WTC11 (cell line): ENCODE measurements at regions not wholly inside any gene's neighbourhood (a gene's known extent, or its start where the extent isn't known, plus 50 kb on each side); places are given as distances from the start of the nearest gene placed in this dataset.

Source experiments
- ATAC-seq: fragments of 200-7000 bp; cut with Tn5 transposase; 2 replicates; pipeline ENCODE4 v1.10.0; 2021; ENCODE audit warnings: mild to moderate bottlenecking, moderate library complexity
- CTCF ChIA-PET: fragments of 300-600 bp; sonication (Branson Sonifier 250); formaldehyde crosslinking; loops from one replicate; lab custom pipeline; 2021; ENCODE audit warnings: antibody characterized with exemption; lab: Charles Lee
- POLR2A ChIA-PET: fragments of 350-600 bp; sonication (Branson Sonifier 250); formaldehyde crosslinking; loops from one replicate; lab custom pipeline; 2021; ENCODE audit warnings: antibody characterized with exemption; lab: Charles Lee
- DNase-seq: peaks from one replicate; pipeline ENCODE4 v3.0.0; 2021; ENCODE audit warnings: low spot score
- H3K27ac Mint-ChIP-seq: 2 replicates; pipeline ENCODE4 v1.8.0; 2021; ENCODE audit warnings: mixed read lengths
- H3K27me3 Mint-ChIP-seq: 2 replicates; pipeline ENCODE4 v1.8.0; 2021; ENCODE audit warnings: low read depth, mild to moderate bottlenecking, moderate library complexity, mixed read lengths
- H3K36me3 Mint-ChIP-seq: 2 replicates; pipeline ENCODE4 v1.8.0; 2021; ENCODE audit warnings: mixed read lengths
- H3K4me1 Mint-ChIP-seq: 2 replicates; pipeline ENCODE4 v1.8.0; 2022; ENCODE audit warnings: mixed read lengths
- H3K4me3 Mint-ChIP-seq: 2 replicates; pipeline ENCODE4 v1.8.0; 2021; ENCODE audit warnings: mild to moderate bottlenecking, moderate library complexity, mixed read lengths
- H3K9me3 Mint-ChIP-seq: 2 replicates; pipeline ENCODE4 v1.8.0; 2021; ENCODE audit warnings: mixed read lengths
- CREB1 ChIP-seq: sonication (generic); formaldehyde crosslinking; IDR thresholded peaks from 2 replicates; pipeline ENCODE4 v1.8.0; 2023; ENCODE audit warnings: mild to moderate bottlenecking, missing genetic modification reagents
- CREM ChIP-seq: sonication (generic); formaldehyde crosslinking; IDR thresholded peaks from 2 replicates; pipeline ENCODE4 v1.8.1; 2022; ENCODE audit warnings: mild to moderate bottlenecking, missing genetic modification reagents, moderate library complexity
- ERG ChIP-seq: fragments of 250-450 bp; sonication (Bioruptor Pico); IDR thresholded peaks from 2 replicates; pipeline ENCODE4 v1.8.0; 2021; ENCODE audit warnings: mild to moderate bottlenecking
- GRHL2 ChIP-seq: fragments of 250-450 bp; sonication (Bioruptor Pico); IDR thresholded peaks from 2 replicates; pipeline ENCODE4 v1.8.0; 2022; ENCODE audit warnings: mild to moderate bottlenecking, moderate library complexity; ENCODE audit not compliant: insufficient replicate concordance, severe bottlenecking
- HMGA2 ChIP-seq: fragments of 250-450 bp; sonication (Bioruptor Pico); IDR thresholded peaks from 2 replicates; pipeline ENCODE4 v1.4.0; 2021; ENCODE audit warnings: mild to moderate bottlenecking, moderate library complexity
- IRF2 ChIP-seq: sonication (generic); formaldehyde crosslinking; IDR thresholded peaks from 2 replicates; pipeline ENCODE4 v1.8.0; 2022; ENCODE audit warnings: low read depth, missing genetic modification reagents, borderline replicate concordance
- KAT7 ChIP-seq: sonication (generic); formaldehyde crosslinking; IDR thresholded peaks from 2 replicates; pipeline ENCODE4 v1.8.1; 2023; ENCODE audit warnings: missing genetic modification reagents, mild to moderate bottlenecking, borderline replicate concordance
- NR2C2 ChIP-seq: sonication (generic); formaldehyde crosslinking; IDR thresholded peaks from 2 replicates; pipeline ENCODE4 v1.8.0; 2022; ENCODE audit warnings: mild to moderate bottlenecking, missing genetic modification reagents
- PRDM15 ChIP-seq: sonication (generic); formaldehyde crosslinking; IDR thresholded peaks from 2 replicates; pipeline ENCODE4 v1.8.0; 2022; ENCODE audit warnings: missing genetic modification reagents
- PRRX2 ChIP-seq: fragments of 250-450 bp; sonication (Bioruptor Pico); IDR thresholded peaks from 2 replicates; pipeline ENCODE4 v1.8.0; 2021; ENCODE audit warnings: mild to moderate bottlenecking
- SMAD3 ChIP-seq: sonication (generic); formaldehyde crosslinking; IDR thresholded peaks from 2 replicates; pipeline ENCODE4 v1.8.0; 2022; ENCODE audit warnings: missing genetic modification reagents, mild to moderate bottlenecking, borderline replicate concordance
- SMAD4 ChIP-seq: sonication (generic); formaldehyde crosslinking; IDR thresholded peaks from 2 replicates; pipeline ENCODE4 v1.8.0; 2022; ENCODE audit warnings: mild to moderate bottlenecking, missing genetic modification reagents
- TEAD1 ChIP-seq: sonication (generic); formaldehyde crosslinking; IDR thresholded peaks from 2 replicates; pipeline ENCODE4 v1.8.0; 2022; ENCODE audit warnings: mild to moderate bottlenecking, missing genetic modification reagents
- USF2 ChIP-seq: sonication (generic); formaldehyde crosslinking; IDR thresholded peaks from 2 replicates; pipeline ENCODE4 v1.8.1; 2023; ENCODE audit warnings: mild to moderate bottlenecking, missing genetic modification reagents, moderate library complexity
- ZNF121 ChIP-seq: sonication (generic); formaldehyde crosslinking; IDR thresholded peaks from 2 replicates; pipeline ENCODE4 v1.8.0; 2023; ENCODE audit warnings: missing genetic modification reagents
- ZNF138 ChIP-seq: sonication (generic); formaldehyde crosslinking; conservative IDR thresholded peaks from 2 replicates; pipeline ENCODE4 v1.8.1; 2022; ENCODE audit warnings: mild to moderate bottlenecking, moderate library complexity, missing genetic modification reagents
- ZNF263 ChIP-seq: sonication (generic); formaldehyde crosslinking; IDR thresholded peaks from 2 replicates; pipeline ENCODE4 v1.8.1; 2022; ENCODE audit warnings: low read depth, mild to moderate bottlenecking, moderate library complexity, missing genetic modification reagents
- ZNF317 ChIP-seq: sonication (generic); formaldehyde crosslinking; IDR thresholded peaks from 2 replicates; pipeline ENCODE4 v1.8.1; 2023; ENCODE audit warnings: low read depth, mild to moderate bottlenecking, moderate library complexity, missing genetic modification reagents, borderline replicate concordance
- ZNF396 ChIP-seq: fragments of 250-450 bp; sonication (Bioruptor Pico); IDR thresholded peaks from 2 replicates; pipeline ENCODE4 v1.8.0; 2021; ENCODE audit warnings: mild to moderate bottlenecking, moderate library complexity, borderline replicate concordance
- ZNF425 ChIP-seq: fragments of 250-450 bp; sonication (Bioruptor Pico); conservative IDR thresholded peaks from 2 replicates; pipeline ENCODE4 v1.9.0; 2021; ENCODE audit warnings: mild to moderate bottlenecking
- TF ChIP-seq, protein P1 (sequence below): sonication (generic); formaldehyde crosslinking; IDR thresholded peaks from 2 replicates; pipeline ENCODE4 v1.8.0; 2023; ENCODE audit warnings: mild to moderate bottlenecking, missing genetic modification reagents
- TF ChIP-seq, protein P2 (sequence below): fragments of 250-450 bp; sonication (Bioruptor Pico); IDR thresholded peaks from 2 replicates; pipeline ENCODE4 v1.9.0; 2021; ENCODE audit warnings: mild to moderate bottlenecking, borderline replicate concordance

GRCh38 chr13:104473936-104474335 lies 1407.7 kb upstream of the SLC10A2 start (continued):
- TF ChIP-seq ZNF425 (no peak), ZNF138 (CRISPR knock-in tag) (no peak), GRHL2 (CRISPR knock-in tag) (no peak)

- no peak for TF ChIP-seq ZNF121
- no peak for TF ChIP-seq ERG
- TF ChIP-seq PRRX2, result no peak
- no peak for TF ChIP-seq HMGA2
- TF ChIP-seq KAT7, result no peak
- no peak for TF ChIP-seq ZNF396 (CRISPR knock-in tag)
- TF ChIP-seq SMAD4, result no peak
- TF ChIP-seq CREM (CRISPR knock-in tag), result no peak
- TF ChIP-seq SMAD3 (CRISPR knock-in tag), result no peak
- no peak for TF ChIP-seq CREB1 (CRISPR knock-in tag)
- TF ChIP-seq NR2C2 (CRISPR knock-in tag), result no peak
- no peak for TF ChIP-seq TEAD1 (CRISPR knock-in tag)
- TF ChIP-seq, protein P1, sequence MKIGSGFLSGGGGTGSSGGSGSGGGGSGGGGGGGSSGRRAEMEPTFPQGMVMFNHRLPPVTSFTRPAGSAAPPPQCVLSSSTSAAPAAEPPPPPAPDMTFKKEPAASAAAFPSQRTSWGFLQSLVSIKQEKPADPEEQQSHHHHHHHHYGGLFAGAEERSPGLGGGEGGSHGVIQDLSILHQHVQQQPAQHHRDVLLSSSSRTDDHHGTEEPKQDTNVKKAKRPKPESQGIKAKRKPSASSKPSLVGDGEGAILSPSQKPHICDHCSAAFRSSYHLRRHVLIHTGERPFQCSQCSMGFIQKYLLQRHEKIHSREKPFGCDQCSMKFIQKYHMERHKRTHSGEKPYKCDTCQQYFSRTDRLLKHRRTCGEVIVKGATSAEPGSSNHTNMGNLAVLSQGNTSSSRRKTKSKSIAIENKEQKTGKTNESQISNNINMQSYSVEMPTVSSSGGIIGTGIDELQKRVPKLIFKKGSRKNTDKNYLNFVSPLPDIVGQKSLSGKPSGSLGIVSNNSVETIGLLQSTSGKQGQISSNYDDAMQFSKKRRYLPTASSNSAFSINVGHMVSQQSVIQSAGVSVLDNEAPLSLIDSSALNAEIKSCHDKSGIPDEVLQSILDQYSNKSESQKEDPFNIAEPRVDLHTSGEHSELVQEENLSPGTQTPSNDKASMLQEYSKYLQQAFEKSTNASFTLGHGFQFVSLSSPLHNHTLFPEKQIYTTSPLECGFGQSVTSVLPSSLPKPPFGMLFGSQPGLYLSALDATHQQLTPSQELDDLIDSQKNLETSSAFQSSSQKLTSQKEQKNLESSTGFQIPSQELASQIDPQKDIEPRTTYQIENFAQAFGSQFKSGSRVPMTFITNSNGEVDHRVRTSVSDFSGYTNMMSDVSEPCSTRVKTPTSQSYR, result no peak
- TF ChIP-seq USF2 (CRISPR knock-in tag), result no peak
- no peak for TF ChIP-seq ZNF317 (CRISPR knock-in tag)
- TF ChIP-seq, protein P2, sequence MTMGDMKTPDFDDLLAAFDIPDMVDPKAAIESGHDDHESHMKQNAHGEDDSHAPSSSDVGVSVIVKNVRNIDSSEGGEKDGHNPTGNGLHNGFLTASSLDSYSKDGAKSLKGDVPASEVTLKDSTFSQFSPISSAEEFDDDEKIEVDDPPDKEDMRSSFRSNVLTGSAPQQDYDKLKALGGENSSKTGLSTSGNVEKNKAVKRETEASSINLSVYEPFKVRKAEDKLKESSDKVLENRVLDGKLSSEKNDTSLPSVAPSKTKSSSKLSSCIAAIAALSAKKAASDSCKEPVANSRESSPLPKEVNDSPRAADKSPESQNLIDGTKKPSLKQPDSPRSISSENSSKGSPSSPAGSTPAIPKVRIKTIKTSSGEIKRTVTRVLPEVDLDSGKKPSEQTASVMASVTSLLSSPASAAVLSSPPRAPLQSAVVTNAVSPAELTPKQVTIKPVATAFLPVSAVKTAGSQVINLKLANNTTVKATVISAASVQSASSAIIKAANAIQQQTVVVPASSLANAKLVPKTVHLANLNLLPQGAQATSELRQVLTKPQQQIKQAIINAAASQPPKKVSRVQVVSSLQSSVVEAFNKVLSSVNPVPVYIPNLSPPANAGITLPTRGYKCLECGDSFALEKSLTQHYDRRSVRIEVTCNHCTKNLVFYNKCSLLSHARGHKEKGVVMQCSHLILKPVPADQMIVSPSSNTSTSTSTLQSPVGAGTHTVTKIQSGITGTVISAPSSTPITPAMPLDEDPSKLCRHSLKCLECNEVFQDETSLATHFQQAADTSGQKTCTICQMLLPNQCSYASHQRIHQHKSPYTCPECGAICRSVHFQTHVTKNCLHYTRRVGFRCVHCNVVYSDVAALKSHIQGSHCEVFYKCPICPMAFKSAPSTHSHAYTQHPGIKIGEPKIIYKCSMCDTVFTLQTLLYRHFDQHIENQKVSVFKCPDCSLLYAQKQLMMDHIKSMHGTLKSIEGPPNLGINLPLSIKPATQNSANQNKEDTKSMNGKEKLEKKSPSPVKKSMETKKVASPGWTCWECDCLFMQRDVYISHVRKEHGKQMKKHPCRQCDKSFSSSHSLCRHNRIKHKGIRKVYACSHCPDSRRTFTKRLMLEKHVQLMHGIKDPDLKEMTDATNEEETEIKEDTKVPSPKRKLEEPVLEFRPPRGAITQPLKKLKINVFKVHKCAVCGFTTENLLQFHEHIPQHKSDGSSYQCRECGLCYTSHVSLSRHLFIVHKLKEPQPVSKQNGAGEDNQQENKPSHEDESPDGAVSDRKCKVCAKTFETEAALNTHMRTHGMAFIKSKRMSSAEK (CRISPR knock-in tag), result no peak
- TF ChIP-seq ZNF263 (CRISPR knock-in tag), result no peak
- no peak for TF ChIP-seq IRF2 (CRISPR knock-in tag)
- TF ChIP-seq PRDM15 (CRISPR knock-in tag), result no peak
- ATAC-seq, result no peak
- ChIA-PET CTCF (no interaction called here), POLR2A (no interaction called here)
- Mint-ChIP-seq H3K9me3 (peaks cover 14% of the 10 kb centered on the region), H3K4me1 (peaks cover 15% of the 10 kb centered on the region), H3K27ac (no peak overlapping the region), H3K27me3 (no peaks in the 10 kb centered on the region), H3K36me3 (no peaks in the 10 kb centered on the region; the same call in none of the 2 replicates), H3K4me3 (no peak overlapping the region)
- no peak for DNase-seq
Observed at GRCh38 chr13:104466016-104466415, 1399.8 kb upstream of the SLC10A2 start.
